ENCODE measurements at regions not wholly inside any gene's neighbourhood (a gene's known extent, or its start where the extent isn't known, plus 50 kb on each side); places are given as distances from the start of the nearest gene placed in this dataset.

DNA sequence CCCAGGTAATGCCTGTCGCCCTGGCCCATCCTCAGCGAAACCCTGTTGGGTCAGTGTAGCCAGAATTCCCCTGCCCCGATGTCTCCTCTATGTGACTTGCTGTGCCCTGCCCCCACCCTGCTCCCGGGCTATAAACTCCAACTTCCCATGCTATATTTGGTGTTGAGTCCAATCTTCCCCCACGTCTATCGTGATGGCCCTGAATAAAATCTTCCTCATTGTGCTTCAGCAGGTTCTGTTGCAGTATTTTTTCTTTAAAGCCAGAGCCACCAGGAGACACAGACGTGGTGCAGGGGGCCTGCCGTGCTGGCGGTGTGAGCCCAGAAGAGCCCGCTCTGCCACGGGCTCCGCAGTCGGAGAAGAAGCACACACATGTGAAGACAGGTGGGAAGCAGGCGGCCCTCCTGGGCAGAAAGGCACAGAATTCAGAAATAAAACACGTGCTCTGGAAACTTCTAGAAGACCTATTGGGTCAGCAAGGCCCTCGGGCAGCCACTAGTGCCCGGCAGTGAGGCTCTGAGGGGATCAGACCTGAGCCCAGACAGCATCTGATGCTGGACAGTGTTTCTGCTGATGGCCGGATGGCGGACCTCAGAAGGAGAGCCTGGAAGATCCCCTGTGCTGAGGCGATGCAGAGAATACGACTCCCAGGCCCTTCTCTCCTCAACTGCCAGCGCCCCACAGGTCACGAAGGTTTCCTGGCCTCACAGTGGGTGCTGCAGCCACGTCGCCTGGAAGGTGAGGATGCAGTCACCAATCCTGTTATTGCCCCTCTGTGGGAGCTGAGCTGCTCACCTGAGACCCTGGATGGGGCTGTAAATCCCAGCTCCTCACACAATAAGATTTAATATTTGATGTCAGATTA is 501.9 kb downstream of the BRD1 start:
- Histone ChIP-seq H3K27me3 (ENCODE audit: control insufficient read depth, insufficient read depth, low read length) (no peaks in the 10 kb centered on the region; the same call in 1 of the 2 replicates), H3K4me3 (ENCODE audit: low read depth in 2 of 2, low read length in 2 of 2) (no peak overlapping the region), H3K9me3 (ENCODE audit: control insufficient read depth, insufficient read depth, low read depth, low read length) (no peaks in the 10 kb centered on the region), H3K36me3 (ENCODE audit: control insufficient read depth, insufficient read depth, low read length) (no peaks in the 10 kb centered on the region), H3K4me1 (ENCODE audit: control insufficient read depth, insufficient read depth, low read length) (no peaks in the 10 kb centered on the region), H3K27ac (ENCODE audit: low read length) (no peak overlapping the region)
- ATAC-seq = no peak
- no peak for TF ChIP-seq CTCF (IDR thresholded peaks at IDR 0.05)
- no peak for TF ChIP-seq TCF7L2 (IDR thresholded peaks at IDR 0.05; ENCODE audit: low read depth, low read length)
- TF ChIP-seq POLR2AphosphoS5 (IDR thresholded peaks at IDR 0.05; ENCODE audit: low read depth, low read length) = no peak
- TF ChIP-seq SIN3A (IDR thresholded peaks at IDR 0.05; ENCODE audit: borderline replicate concordance, insufficient read depth, low read depth, low read length) = no peak
- BruUV-seq (replicated peaks) = no TSS peak
- intact Hi-C loops (cut with micrococcal nuclease; ENCODE audit: unreplicated experiment) = no loop called here
- DNase-seq (ENCODE audit: low read depth, low spot score) = no peak
- POLR2A ChIA-PET = no interaction called here
- CTCF ChIA-PET = no interaction called here
- in situ Hi-C loops (cut with HindIII; ENCODE audit: low pct_unique_long_range_greater_than_20kb, low sequenced_read_pairs) = no loop called here

DNA sequence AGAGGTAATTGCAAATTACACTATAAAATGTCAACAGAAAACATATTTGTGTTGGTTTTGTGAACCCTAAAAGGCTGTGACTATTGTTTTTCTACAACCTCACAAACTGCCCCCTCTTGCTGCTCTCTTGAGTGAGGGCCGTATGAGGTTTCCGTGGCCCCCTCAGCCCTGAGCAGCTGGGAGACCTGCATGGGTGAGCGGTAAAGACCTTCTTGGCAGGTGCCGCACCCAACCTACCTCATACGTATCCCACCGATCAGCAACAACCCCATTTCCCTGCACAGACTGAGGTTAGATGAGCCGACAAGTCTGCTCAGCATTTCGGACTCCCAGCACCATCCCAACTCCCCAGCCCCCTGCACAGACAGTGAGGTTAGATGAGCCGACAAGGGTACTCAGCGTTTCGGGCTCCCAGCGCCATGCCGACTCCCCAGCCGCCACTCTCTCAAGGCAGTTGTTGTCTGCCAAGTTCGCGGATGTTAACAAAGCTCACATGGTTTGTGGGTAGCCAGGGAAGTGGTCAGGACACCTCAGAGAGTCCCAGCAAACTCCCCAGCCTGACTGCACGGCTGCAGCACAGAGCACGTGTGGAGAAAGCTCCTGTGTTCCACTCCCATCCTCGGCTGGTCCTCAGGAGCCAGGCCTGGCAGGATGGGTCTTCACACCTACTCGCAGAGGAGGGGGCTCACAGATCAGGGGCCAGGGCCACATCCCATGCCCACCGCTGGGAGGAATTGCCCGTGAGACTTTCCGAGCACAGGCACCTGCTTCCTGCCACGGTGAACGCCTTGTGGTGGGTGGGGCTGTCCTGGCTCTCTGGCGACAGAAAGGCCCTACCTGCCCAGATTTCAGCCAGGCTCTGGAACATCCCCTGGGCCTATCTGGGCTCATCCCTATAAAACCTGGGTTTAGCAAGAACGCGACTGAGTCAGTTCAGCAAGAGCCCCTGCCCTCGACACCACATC is 502.9 kb downstream of the BRD1 start:
- no TSS peak for BruUV-seq (replicated peaks)
- no peak overlapping the region for H3K27ac ChIP-seq (ENCODE audit: low read length)
- H3K4me3 ChIP-seq (ENCODE audit: low read depth in 2 of 2, low read length in 2 of 2) = no peak overlapping the region
- ChIA-PET CTCF (no interaction called here), POLR2A (no interaction called here)
- ATAC-seq = no peak
- no peaks in the 10 kb centered on the region for H3K4me1 ChIP-seq (ENCODE audit: control insufficient read depth, insufficient read depth, low read length)
- H3K9me3 ChIP-seq (ENCODE audit: control insufficient read depth, insufficient read depth, low read depth, low read length) = no peaks in the 10 kb centered on the region
- in situ Hi-C loops (cut with HindIII; ENCODE audit: low pct_unique_long_range_greater_than_20kb, low sequenced_read_pairs) (no loop called here), intact Hi-C loops (cut with micrococcal nuclease; ENCODE audit: unreplicated experiment) (no loop called here)
- H3K27me3 ChIP-seq (ENCODE audit: control insufficient read depth, insufficient read depth, low read length) = peaks cover 4% of the 10 kb centered on the region
- no peaks in the 10 kb centered on the region for H3K36me3 ChIP-seq (ENCODE audit: control insufficient read depth, insufficient read depth, low read length)
- TF ChIP-seq CTCF (IDR thresholded peaks at IDR 0.05) = no peak
- TF ChIP-seq, protein P1, sequence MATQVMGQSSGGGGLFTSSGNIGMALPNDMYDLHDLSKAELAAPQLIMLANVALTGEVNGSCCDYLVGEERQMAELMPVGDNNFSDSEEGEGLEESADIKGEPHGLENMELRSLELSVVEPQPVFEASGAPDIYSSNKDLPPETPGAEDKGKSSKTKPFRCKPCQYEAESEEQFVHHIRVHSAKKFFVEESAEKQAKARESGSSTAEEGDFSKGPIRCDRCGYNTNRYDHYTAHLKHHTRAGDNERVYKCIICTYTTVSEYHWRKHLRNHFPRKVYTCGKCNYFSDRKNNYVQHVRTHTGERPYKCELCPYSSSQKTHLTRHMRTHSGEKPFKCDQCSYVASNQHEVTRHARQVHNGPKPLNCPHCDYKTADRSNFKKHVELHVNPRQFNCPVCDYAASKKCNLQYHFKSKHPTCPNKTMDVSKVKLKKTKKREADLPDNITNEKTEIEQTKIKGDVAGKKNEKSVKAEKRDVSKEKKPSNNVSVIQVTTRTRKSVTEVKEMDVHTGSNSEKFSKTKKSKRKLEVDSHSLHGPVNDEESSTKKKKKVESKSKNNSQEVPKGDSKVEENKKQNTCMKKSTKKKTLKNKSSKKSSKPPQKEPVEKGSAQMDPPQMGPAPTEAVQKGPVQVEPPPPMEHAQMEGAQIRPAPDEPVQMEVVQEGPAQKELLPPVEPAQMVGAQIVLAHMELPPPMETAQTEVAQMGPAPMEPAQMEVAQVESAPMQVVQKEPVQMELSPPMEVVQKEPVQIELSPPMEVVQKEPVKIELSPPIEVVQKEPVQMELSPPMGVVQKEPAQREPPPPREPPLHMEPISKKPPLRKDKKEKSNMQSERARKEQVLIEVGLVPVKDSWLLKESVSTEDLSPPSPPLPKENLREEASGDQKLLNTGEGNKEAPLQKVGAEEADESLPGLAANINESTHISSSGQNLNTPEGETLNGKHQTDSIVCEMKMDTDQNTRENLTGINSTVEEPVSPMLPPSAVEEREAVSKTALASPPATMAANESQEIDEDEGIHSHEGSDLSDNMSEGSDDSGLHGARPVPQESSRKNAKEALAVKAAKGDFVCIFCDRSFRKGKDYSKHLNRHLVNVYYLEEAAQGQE (IDR thresholded peaks at IDR 0.05; ENCODE audit: insufficient read depth in 1 of 2, low read depth in 2 of 2, low read length in 1 of 2) = no peak
- no peak for TF ChIP-seq TCF7L2 (IDR thresholded peaks at IDR 0.05; ENCODE audit: low read depth, low read length)
- no peak for TF ChIP-seq SIN3A (IDR thresholded peaks at IDR 0.05; ENCODE audit: borderline replicate concordance, insufficient read depth, low read depth, low read length)
- no peak for TF ChIP-seq POLR2AphosphoS5 (IDR thresholded peaks at IDR 0.05; ENCODE audit: low read depth, low read length)
- DNase-seq (ENCODE audit: low read depth, low spot score) = no peak

All from Panc1 (cell line).